PC-3 (cell line): ENCODE measurements at regions not wholly inside any gene's neighbourhood (a gene's known extent, or its start where the extent isn't known, plus 50 kb on each side); places are given as distances from the start of the nearest gene placed in this dataset.

Source experiments
- EZH2 ChIP-seq: fragments of 300-600 bp; sonication (generic); IDR thresholded peaks from one replicate; pipeline ENCODE4 v1.6.1; 2017; ENCODE audit warnings: antibody characterized with exemption, mild to moderate bottlenecking, low read length; ENCODE audit not compliant: unreplicated experiment
- EZH2phosphoT487 ChIP-seq: fragments of 300-600 bp; sonication (generic); IDR thresholded peaks from 2 replicates; pipeline ENCODE4 v1.6.1; 2018; ENCODE audit warnings: mild to moderate bottlenecking, antibody characterized with exemption, low read length, borderline replicate concordance
- TF ChIP-seq, protein P1 (sequence below): fragments of 300-600 bp; sonication (generic); conservative IDR thresholded peaks from 2 replicates; pipeline ENCODE4 v1.5.1; 2017; ENCODE audit warnings: antibody characterized with exemption, low read depth, mild to moderate bottlenecking, low read length

DNA sequence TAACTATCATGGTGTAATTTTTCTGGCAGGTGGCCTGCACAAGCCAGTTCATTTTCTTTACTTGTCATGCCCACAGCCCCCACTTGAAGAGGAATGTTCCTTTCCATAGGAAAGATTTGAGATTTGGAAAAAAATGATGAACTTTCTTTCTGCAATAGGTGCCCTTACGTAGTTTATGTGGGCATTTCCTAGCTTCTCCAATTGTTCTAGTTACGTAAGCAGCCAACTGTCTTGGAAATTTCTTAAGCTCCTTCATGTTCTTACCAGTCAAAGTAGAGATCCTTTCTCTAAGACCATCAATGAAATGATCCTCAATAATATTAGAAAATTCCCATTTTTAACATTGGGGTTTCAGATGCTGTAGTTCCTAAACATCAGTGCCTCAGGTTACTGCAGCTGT is 109.5 kb upstream of the F3 start:
- TF ChIP-seq, protein P1, sequence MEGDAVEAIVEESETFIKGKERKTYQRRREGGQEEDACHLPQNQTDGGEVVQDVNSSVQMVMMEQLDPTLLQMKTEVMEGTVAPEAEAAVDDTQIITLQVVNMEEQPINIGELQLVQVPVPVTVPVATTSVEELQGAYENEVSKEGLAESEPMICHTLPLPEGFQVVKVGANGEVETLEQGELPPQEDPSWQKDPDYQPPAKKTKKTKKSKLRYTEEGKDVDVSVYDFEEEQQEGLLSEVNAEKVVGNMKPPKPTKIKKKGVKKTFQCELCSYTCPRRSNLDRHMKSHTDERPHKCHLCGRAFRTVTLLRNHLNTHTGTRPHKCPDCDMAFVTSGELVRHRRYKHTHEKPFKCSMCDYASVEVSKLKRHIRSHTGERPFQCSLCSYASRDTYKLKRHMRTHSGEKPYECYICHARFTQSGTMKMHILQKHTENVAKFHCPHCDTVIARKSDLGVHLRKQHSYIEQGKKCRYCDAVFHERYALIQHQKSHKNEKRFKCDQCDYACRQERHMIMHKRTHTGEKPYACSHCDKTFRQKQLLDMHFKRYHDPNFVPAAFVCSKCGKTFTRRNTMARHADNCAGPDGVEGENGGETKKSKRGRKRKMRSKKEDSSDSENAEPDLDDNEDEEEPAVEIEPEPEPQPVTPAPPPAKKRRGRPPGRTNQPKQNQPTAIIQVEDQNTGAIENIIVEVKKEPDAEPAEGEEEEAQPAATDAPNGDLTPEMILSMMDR, result no peak
- no peak for TF ChIP-seq EZH2
- TF ChIP-seq EZH2phosphoT487, result no peak
